IMR-90 (cell line): ENCODE measurements at regions not wholly inside any gene's neighbourhood (a gene's known extent, or its start where the extent isn't known, plus 50 kb on each side); places are given as distances from the start of the nearest gene placed in this dataset.

Experiments used
- BHLHE40 ChIP-seq: fragments of 150-350 bp; IDR thresholded peaks from 2 replicates; pipeline ENCODE4 v1.6.1; 2016; ENCODE audit warnings: mild to moderate bottlenecking, low read depth, low read length
- CTCF ChIP-seq: conservative IDR thresholded peaks from 2 replicates; pipeline ENCODE4 v1.5.1; 2012; ENCODE audit warnings: mild to moderate bottlenecking, low read depth, low read length, improper control_type of control experiment
- MAFK ChIP-seq: IDR thresholded peaks from 2 replicates; pipeline ENCODE4 v1.6.1; 2012; ENCODE audit warnings: low read depth, low read length, improper control_type of control experiment
- POLR2A ChIP-seq: IDR thresholded peaks from 2 replicates; pipeline ENCODE4 v1.6.1; 2012; ENCODE audit warnings: mild to moderate bottlenecking, low read depth, low read length
- RAD21 ChIP-seq: IDR thresholded peaks from 2 replicates; pipeline ENCODE4 v1.6.1; 2012; ENCODE audit warnings: low read length, improper control_type of control experiment
- SMC3 ChIP-seq: fragments of 150-350 bp; IDR thresholded peaks from 2 replicates; pipeline ENCODE4 v1.6.1; 2016; ENCODE audit warnings: low read depth, mild to moderate bottlenecking, antibody characterized with exemption, low read length, moderate library complexity

GRCh38 chr9:78707481-78707991 is 410.6 kb downstream of the PSAT1 start:
- TF ChIP-seq CTCF (no peak), RAD21 (no peak; the same call in 1 of the 2 replicates), MAFK (no peak), POLR2A (no peak), SMC3 (no peak), BHLHE40 (no peak)
